ENCODE measurements at regions not wholly inside any gene's neighbourhood (a gene's known extent, or its start where the extent isn't known, plus 50 kb on each side); places are given as distances from the start of the nearest gene placed in this dataset.

DNA sequence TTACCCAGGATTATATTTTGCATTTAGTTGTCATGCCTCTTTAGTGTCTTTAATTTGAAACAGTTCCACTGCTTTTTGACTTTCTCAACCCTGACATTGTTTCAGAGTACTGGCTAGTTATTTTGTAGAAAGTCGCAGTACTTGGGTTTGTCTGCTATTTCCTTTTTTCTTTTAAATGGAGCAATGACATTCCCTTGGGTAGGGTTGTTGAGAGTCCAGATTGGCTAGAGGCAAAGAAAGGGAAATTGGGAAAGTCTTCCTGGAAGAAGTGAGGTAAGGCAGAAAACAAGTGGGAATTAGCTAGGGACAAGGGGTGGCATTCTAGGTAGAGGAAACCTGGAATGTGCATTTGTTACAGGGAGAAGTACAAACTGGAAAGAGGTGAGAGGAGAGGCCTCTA lies 245.9 kb downstream of the EMP1 start:
- H3K56ac ChIP-seq (ENCODE audit: extremely low read depth, insufficient read depth, low read length): no peak overlapping the region
- no peak overlapping the region for H4K8ac ChIP-seq (ENCODE audit: low read depth in 2 of 2, low read length in 2 of 2)
- DNase-seq (no peak), ATAC-seq (ENCODE audit: low read depth) (no peak)
- WGBS, 2 experiments (ENCODE audit: extremely low coverage in 2 of 2, insufficient read length in 1 of 2): no CpG with 5 or more reads among the region's 1 CpG
- dilution Hi-C loops (cut with HindIII; ENCODE audit: low sequenced_read_pairs, unreplicated experiment): no loop called here
- no peak overlapping the region for H3K9ac ChIP-seq (ENCODE audit: low read depth, low read length)
- no peaks in the 10 kb centered on the region for H3K9me3 ChIP-seq (ENCODE audit: control insufficient read depth, insufficient read depth, low read length)
- no peak overlapping the region for H3K4me2 ChIP-seq (ENCODE audit: low read depth, low read length)
- no peaks in the 10 kb centered on the region for H3K27me3 ChIP-seq (ENCODE audit: control insufficient read depth, insufficient read depth, low read length)
- ChIA-PET POLR2A (ENCODE audit: unreplicated experiment) (no interaction called here), CTCF (no interaction called here)
- H3K18ac ChIP-seq (ENCODE audit: low read depth, low read length): no peak overlapping the region
- H4K91ac ChIP-seq (ENCODE audit: insufficient read depth, low read depth, low read length): no peak overlapping the region
- H3K14ac ChIP-seq (replicated peaks; ENCODE audit: low read depth, low read length): no peak overlapping the region
- no peak overlapping the region for H4K5ac ChIP-seq (ENCODE audit: low read depth, low read length)
- H3K79me1 ChIP-seq (ENCODE audit: low read depth in 1 of 2, low read length in 2 of 2): no peaks in the 10 kb centered on the region
- intact Hi-C loops (cut with micrococcal nuclease): no loop called here
- no peaks in the 10 kb centered on the region for H3K36me3 ChIP-seq (ENCODE audit: control insufficient read depth, insufficient read depth, low read length)
- no peak overlapping the region for H3K27ac ChIP-seq (ENCODE audit: insufficient read depth, low read length)
- no peak overlapping the region for H3K4me3 ChIP-seq (ENCODE audit: insufficient read depth, low read depth, low read length)
- no peak overlapping the region for H2BK15ac ChIP-seq (ENCODE audit: low read depth, low read length)
- no peaks in the 10 kb centered on the region for H3K9me1 ChIP-seq (ENCODE audit: insufficient read depth, low read length)
- no peak overlapping the region for H2AK9ac ChIP-seq (replicated peaks; ENCODE audit: low read depth, low read length, poor library complexity)
- in situ Hi-C loops (cut with MboI; ENCODE audit: low sequenced_read_pairs): no loop called here
- BruUV-seq (replicated peaks): no TSS peak
- H2BK120ac ChIP-seq (ENCODE audit: low read depth, low read length): no peak overlapping the region
- TF ChIP-seq CHD1 (IDR thresholded peaks at IDR 0.05; ENCODE audit: low read depth, low read length): no peak
- no peak for TF ChIP-seq MAFK (IDR thresholded peaks at IDR 0.05; ENCODE audit: low read depth, low read length)
- TF ChIP-seq POLR2A (IDR thresholded peaks at IDR 0.05; ENCODE audit: low read depth, low read length): no peak
- no peak for TF ChIP-seq FOS (IDR thresholded peaks at IDR 0.05; ENCODE audit: low read depth, low read length)
- no peak for TF ChIP-seq USF2 (IDR thresholded peaks at IDR 0.05; ENCODE audit: low read depth, low read length)
- no peak for TF ChIP-seq BHLHE40 (IDR thresholded peaks at IDR 0.05; ENCODE audit: low read depth, low read length)
- no peak for TF ChIP-seq CEBPB (IDR thresholded peaks at IDR 0.05; ENCODE audit: low read depth, low read length)
- TF ChIP-seq RAD21 (IDR thresholded peaks at IDR 0.05; ENCODE audit: low read length): no peak
- no peak for TF ChIP-seq RCOR1 (IDR thresholded peaks at IDR 0.05; ENCODE audit: insufficient replicate concordance, low read length)
- TF ChIP-seq CTCF (conservative IDR thresholded peaks at IDR 0.05; ENCODE audit: low read depth, low read length): no peak
- TF ChIP-seq SMC3 (IDR thresholded peaks at IDR 0.05; ENCODE audit: low read depth, low read length): no peak
- TF ChIP-seq, protein P1, sequence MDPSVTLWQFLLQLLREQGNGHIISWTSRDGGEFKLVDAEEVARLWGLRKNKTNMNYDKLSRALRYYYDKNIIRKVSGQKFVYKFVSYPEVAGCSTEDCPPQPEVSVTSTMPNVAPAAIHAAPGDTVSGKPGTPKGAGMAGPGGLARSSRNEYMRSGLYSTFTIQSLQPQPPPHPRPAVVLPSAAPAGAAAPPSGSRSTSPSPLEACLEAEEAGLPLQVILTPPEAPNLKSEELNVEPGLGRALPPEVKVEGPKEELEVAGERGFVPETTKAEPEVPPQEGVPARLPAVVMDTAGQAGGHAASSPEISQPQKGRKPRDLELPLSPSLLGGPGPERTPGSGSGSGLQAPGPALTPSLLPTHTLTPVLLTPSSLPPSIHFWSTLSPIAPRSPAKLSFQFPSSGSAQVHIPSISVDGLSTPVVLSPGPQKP (IDR thresholded peaks at IDR 0.05; ENCODE audit: borderline replicate concordance, low read depth, low read length): no peak
- no peak for TF ChIP-seq RFX5 (IDR thresholded peaks at IDR 0.05; ENCODE audit: low read depth, low read length)
- TF ChIP-seq MXI1 (IDR thresholded peaks at IDR 0.05; ENCODE audit: borderline replicate concordance, low read depth, low read length): no peak
- TF ChIP-seq NFE2L2 (IDR thresholded peaks at IDR 0.05; ENCODE audit: low read depth, low read length): no peak
- TF ChIP-seq MAZ (IDR thresholded peaks at IDR 0.05; ENCODE audit: borderline replicate concordance, low read depth, low read length): no peak
- H3K23ac ChIP-seq (ENCODE audit: low read depth, low read length): no peak overlapping the region
- H2AFZ ChIP-seq (replicated peaks; ENCODE audit: low read length, poor library complexity): no peak overlapping the region
- H4K20me1 ChIP-seq (ENCODE audit: insufficient read depth, low read length): no peaks in the 10 kb centered on the region
- H2AK5ac ChIP-seq (ENCODE audit: low read depth, low read length): no peak overlapping the region
- H3K4me1 ChIP-seq (ENCODE audit: control insufficient read depth, insufficient read depth, low read length): no peaks in the 10 kb centered on the region
- H3K4ac ChIP-seq (ENCODE audit: low read depth, low read length): no peak overlapping the region
- no peak overlapping the region for H2BK20ac ChIP-seq (ENCODE audit: low read depth, low read length)
- no peak overlapping the region for H2BK5ac ChIP-seq (ENCODE audit: low read depth, low read length, poor library complexity, severe bottlenecking)

Measured in IMR-90 (cell line).